Ovary (tissue), 3 donors: ENCODE measurements at regions not wholly inside any gene's neighbourhood (a gene's known extent, or its start where the extent isn't known, plus 50 kb on each side); places are given as distances from the start of the nearest gene placed in this dataset.

Source experiments
- CTCF ChIP-seq, 3 donors: fragments of 450-650 bp in 2 of 3; fragments of 200-600 bp in 1 of 3; IDR thresholded peaks; one replicate each; pipeline versions ENCODE4 v1.5.1 to v1.8.0; 2016 to 2022; ENCODE audit warnings: antibody characterized with exemption in 3 of 3, mild to moderate bottlenecking in 1 of 3
- EP300 ChIP-seq: sonication (generic); formaldehyde crosslinking; IDR thresholded peaks from one replicate; pipeline ENCODE4 v1.6.1; 2017; ENCODE audit warnings: antibody characterized with exemption
- POLR2A ChIP-seq: fragments of 450-650 bp; IDR thresholded peaks from one replicate; pipeline ENCODE4 v1.6.1; 2017; ENCODE audit warnings: antibody characterized with exemption, mild to moderate bottlenecking, moderate library complexity
- donor health status: DM: no; HTN: no; CAD: no.

DNA sequence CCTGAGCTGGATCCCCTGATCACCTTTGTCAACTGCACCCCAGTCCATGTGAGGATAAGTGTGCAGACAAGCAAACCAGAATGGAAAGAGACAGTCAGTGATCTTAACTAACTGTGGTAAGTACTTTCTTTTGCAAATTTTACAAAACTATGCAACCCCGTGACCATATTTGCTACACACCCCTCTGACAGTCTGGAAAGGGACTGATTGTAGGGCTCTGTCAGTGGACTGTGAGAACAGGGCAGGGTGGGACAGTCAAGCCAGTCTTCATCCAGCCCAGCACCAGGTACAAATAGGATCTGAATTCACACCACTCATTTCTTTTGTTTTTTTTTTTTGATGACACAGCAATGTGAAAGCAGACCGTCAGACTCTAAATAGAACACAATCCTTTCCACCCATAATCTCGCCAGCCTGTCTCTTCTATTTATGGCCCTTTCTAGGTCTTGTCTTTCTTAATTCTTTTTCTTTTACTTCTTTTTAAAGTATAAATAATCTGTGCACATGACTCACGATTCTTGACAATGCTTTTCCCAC is 165.6 kb downstream of the ARL6IP6 start:
- TF ChIP-seq CTCF (IDR thresholded peaks at IDR 0.05) (no peak), POLR2A (no peak), EP300 (no peak)
